ENCODE measurements at regions not wholly inside any gene's neighbourhood (a gene's known extent, or its start where the extent isn't known, plus 50 kb on each side); places are given as distances from the start of the nearest gene placed in this dataset.
"Not testable (repeated sequence)": the region's sequence is repeated elsewhere in the genome, so short reads cannot be mapped to it uniquely, and the experiment has no call there.

GRCh38 chrX:113784754-113785153 lies 799.1 kb upstream of the HTR2C start:
- TF ChIP-seq ZNF274 (IDR thresholded peaks at IDR 0.05; ENCODE audit: low read depth, low read length); SUZ12 (IDR thresholded peaks at IDR 0.05; ENCODE audit: extremely low read depth, insufficient read depth, insufficient read length); YY1 (IDR thresholded peaks at IDR 0.05; ENCODE audit: insufficient read depth, insufficient read length): not testable (repeated sequence)
